ENCODE measurements at regions not wholly inside any gene's neighbourhood (a gene's known extent, or its start where the extent isn't known, plus 50 kb on each side); places are given as distances from the start of the nearest gene placed in this dataset.

GRCh38 chr1:233728721-233729120 is 114.8 kb downstream of the KCNK1 start:
- intact Hi-C loops (cut with DNase I; ENCODE audit: low total_unique reads), result no loop called here
- no peaks in the 10 kb centered on the region for H3K4me1 ChIP-seq
- 56 to 60% methylated on average over 4 of the region's 4 CpGs for WGBS, 2 donors (ENCODE audit: low coverage in 1 of 2)

GRCh38 chr1:233730380-233730779 is 116.5 kb downstream of the KCNK1 start:
- no peak overlapping the region for H3K4me3 ChIP-seq
- intact Hi-C loops (cut with DNase I; ENCODE audit: low total_unique reads), result no loop called here
- no peaks in the 10 kb centered on the region for H3K9me3 ChIP-seq
- no peak overlapping the region for H3K27ac ChIP-seq
- H3K4me1 ChIP-seq, result no peaks in the 10 kb centered on the region
- no peaks in the 10 kb centered on the region for H3K27me3 ChIP-seq
- in situ Hi-C loops (cut with MboI; ENCODE audit: low pct_ligation_motif_present in 1 of 4, low pct_unique_long_range_greater_than_20kb in 1 of 4, low sequenced_read_pairs in 3 of 4), result no loop called here
- no peaks in the 10 kb centered on the region for H3K36me3 ChIP-seq
- no peak for DNase-seq
- TF ChIP-seq EP300 (IDR thresholded peaks at IDR 0.05; ENCODE audit: low read depth), result no peak
- TF ChIP-seq CTCF (IDR thresholded peaks at IDR 0.05), result no peak
- TF ChIP-seq POLR2AphosphoS5 (IDR thresholded peaks at IDR 0.05), result no peak
- TF ChIP-seq POLR2A (IDR thresholded peaks at IDR 0.05), result no peak
- 82 to 89% methylated on average over 5 of the region's 5 CpGs for WGBS, 2 donors (ENCODE audit: low coverage in 1 of 2)

More at GRCh38 chr1:233728721-233729120, 114.8 kb downstream of the KCNK1 start:
- Histone ChIP-seq H3K9me3 (no peaks in the 10 kb centered on the region), H3K36me3 (no peaks in the 10 kb centered on the region), H3K27ac (no peak overlapping the region), H3K4me3 (no peak overlapping the region), H3K27me3 (no peaks in the 10 kb centered on the region)
- no peak for TF ChIP-seq EP300 (IDR thresholded peaks at IDR 0.05; ENCODE audit: low read depth)
- TF ChIP-seq POLR2A (IDR thresholded peaks at IDR 0.05), result no peak
- no peak for TF ChIP-seq POLR2AphosphoS5 (IDR thresholded peaks at IDR 0.05)
- TF ChIP-seq CTCF (IDR thresholded peaks at IDR 0.05), result no peak
- no peak for DNase-seq
- in situ Hi-C loops (cut with MboI; ENCODE audit: low pct_ligation_motif_present in 1 of 4, low pct_unique_long_range_greater_than_20kb in 1 of 4, low sequenced_read_pairs in 3 of 4), result no loop called here

- TF ChIP-seq EP300 (IDR thresholded peaks at IDR 0.05; ENCODE audit: low read depth), result no peak
- no peaks in the 10 kb centered on the region for H3K27me3 ChIP-seq
Measured at GRCh38 chr1:233730809-233731208, 116.9 kb downstream of the KCNK1 start.

DNA sequence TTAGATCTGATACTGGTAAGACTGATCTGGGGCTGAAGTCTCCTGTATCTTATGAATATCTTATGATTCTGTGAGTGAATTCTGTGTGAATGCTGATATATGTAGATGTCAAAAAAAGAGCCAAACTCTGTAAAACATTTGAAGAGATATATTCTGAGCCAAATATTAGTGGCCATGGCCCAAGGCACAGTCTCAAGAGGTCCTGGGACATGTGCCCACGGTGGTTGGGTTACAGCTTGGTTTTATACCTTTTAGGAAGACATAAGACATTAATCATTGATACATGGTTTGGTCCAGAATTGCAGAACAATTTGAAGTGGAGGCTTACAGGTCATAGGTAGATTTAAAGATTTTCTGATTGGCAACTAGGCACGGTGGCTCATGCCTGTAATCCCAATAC is 118.3 kb downstream of the KCNK1 start:
- TF ChIP-seq POLR2AphosphoS5 (IDR thresholded peaks at IDR 0.05), result no peak
- no peak for TF ChIP-seq EP300 (IDR thresholded peaks at IDR 0.05; ENCODE audit: low read depth)
- TF ChIP-seq CTCF (IDR thresholded peaks at IDR 0.05), result no peak

More at GRCh38 chr1:233730809-233731208, 116.9 kb downstream of the KCNK1 start:
- no peak overlapping the region for H3K4me3 ChIP-seq
- H3K27ac ChIP-seq, result no peak overlapping the region
- in situ Hi-C loops (cut with MboI; ENCODE audit: low pct_ligation_motif_present in 1 of 4, low pct_unique_long_range_greater_than_20kb in 1 of 4, low sequenced_read_pairs in 3 of 4), result no loop called here
- 65 to 74% methylated on average over 4 to 5 of the region's 5 CpGs for WGBS, 2 donors (ENCODE audit: low coverage in 1 of 2)
- no peaks in the 10 kb centered on the region for H3K36me3 ChIP-seq
- no peaks in the 10 kb centered on the region for H3K9me3 ChIP-seq
- no peaks in the 10 kb centered on the region for H3K4me1 ChIP-seq
- intact Hi-C loops (cut with DNase I; ENCODE audit: low total_unique reads), result no loop called here
- no peak for DNase-seq

DNA sequence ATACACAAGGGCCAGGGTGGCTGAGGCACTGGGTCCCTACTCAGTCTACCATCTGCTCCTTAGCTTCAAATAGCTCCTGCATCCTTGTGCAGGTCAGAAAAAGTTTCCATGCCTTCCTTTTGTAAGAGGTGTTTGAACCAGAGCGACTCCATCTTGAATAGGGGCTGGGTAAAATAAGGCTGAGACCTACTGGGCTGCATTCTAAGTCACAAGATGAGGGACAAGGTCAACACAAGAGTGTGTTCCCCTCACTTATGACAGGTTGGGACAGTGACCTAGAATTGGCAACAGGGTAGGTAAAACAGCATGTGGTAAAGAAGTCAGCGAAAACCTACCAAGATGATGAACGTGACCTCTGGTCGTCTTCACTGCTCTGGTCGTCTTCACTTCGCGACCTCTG is 120.5 kb downstream of the KCNK1 start:
- WGBS, 2 donors (ENCODE audit: low coverage in 1 of 2), result 70 to 95% methylated on average over 3 to 7 of the region's 7 CpGs
- no peak for TF ChIP-seq POLR2A (IDR thresholded peaks at IDR 0.05)
- TF ChIP-seq CTCF (IDR thresholded peaks at IDR 0.05), result no peak
- TF ChIP-seq POLR2AphosphoS5 (IDR thresholded peaks at IDR 0.05), result no peak
- no peak for TF ChIP-seq EP300 (IDR thresholded peaks at IDR 0.05; ENCODE audit: low read depth)
- in situ Hi-C loops (cut with MboI; ENCODE audit: low pct_ligation_motif_present in 1 of 4, low pct_unique_long_range_greater_than_20kb in 1 of 4, low sequenced_read_pairs in 3 of 4) (no loop called here), intact Hi-C loops (cut with DNase I; ENCODE audit: low total_unique reads) (no loop called here)
- Histone ChIP-seq H3K4me1 (no peaks in the 10 kb centered on the region), H3K27ac (no peak overlapping the region), H3K4me3 (no peak overlapping the region), H3K27me3 (no peaks in the 10 kb centered on the region), H3K9me3 (no peaks in the 10 kb centered on the region), H3K36me3 (no peaks in the 10 kb centered on the region)
- DNase-seq, result no peak

More for the DNA sequence above, 118.3 kb downstream of the KCNK1 start:
- H3K4me1 ChIP-seq, result no peaks in the 10 kb centered on the region
- in situ Hi-C loops (cut with MboI; ENCODE audit: low pct_ligation_motif_present in 1 of 4, low pct_unique_long_range_greater_than_20kb in 1 of 4, low sequenced_read_pairs in 3 of 4), result no loop called here
- H3K9me3 ChIP-seq, result no peaks in the 10 kb centered on the region
- H3K36me3 ChIP-seq, result no peaks in the 10 kb centered on the region
- H3K27ac ChIP-seq, result no peak overlapping the region
- no peaks in the 10 kb centered on the region for H3K27me3 ChIP-seq
- DNase-seq, result no peak
- WGBS, 2 donors (ENCODE audit: low coverage in 1 of 2), result 72 to 75% methylated on average over 2 of the region's 2 CpGs
- intact Hi-C loops (cut with DNase I; ENCODE audit: low total_unique reads), result no loop called here
- no peak overlapping the region for H3K4me3 ChIP-seq

All from transverse colon (tissue), 4 donors.